ENCODE measurements at regions not wholly inside any gene's neighbourhood (a gene's known extent, or its start where the extent isn't known, plus 50 kb on each side); places are given as distances from the start of the nearest gene placed in this dataset.

DNA sequence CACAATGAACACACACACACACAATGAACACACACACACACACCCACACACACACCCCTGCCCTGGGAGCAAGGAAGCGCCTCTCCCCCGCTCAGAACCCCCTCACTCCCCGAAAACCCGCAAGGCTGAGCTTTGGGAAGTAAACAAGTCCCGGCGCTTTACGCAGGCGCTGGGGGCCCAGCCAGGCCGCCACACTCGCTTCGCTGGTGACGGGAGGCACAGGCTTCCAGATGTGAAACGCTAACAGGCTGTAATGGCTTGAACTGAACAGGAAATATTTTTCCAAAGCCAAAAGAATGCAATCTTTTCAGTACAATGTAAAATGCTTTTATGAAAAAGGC is 122.7 kb upstream of the IGF1R start:
- TF ChIP-seq, protein P1, sequence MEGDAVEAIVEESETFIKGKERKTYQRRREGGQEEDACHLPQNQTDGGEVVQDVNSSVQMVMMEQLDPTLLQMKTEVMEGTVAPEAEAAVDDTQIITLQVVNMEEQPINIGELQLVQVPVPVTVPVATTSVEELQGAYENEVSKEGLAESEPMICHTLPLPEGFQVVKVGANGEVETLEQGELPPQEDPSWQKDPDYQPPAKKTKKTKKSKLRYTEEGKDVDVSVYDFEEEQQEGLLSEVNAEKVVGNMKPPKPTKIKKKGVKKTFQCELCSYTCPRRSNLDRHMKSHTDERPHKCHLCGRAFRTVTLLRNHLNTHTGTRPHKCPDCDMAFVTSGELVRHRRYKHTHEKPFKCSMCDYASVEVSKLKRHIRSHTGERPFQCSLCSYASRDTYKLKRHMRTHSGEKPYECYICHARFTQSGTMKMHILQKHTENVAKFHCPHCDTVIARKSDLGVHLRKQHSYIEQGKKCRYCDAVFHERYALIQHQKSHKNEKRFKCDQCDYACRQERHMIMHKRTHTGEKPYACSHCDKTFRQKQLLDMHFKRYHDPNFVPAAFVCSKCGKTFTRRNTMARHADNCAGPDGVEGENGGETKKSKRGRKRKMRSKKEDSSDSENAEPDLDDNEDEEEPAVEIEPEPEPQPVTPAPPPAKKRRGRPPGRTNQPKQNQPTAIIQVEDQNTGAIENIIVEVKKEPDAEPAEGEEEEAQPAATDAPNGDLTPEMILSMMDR (IDR thresholded peaks at IDR 0.05) = no peak
- no peak for TF ChIP-seq EZH2 (IDR thresholded peaks at IDR 0.05; ENCODE audit: borderline replicate concordance, insufficient read depth, low read depth, low read length, poor library complexity, severe bottlenecking)
